Activated naive CD4-positive, alpha-beta T cell treated with anti-CD3 and anti-CD28 coated beads for 36 hours (primary cell): ENCODE measurements at regions not wholly inside any gene's neighbourhood (a gene's known extent, or its start where the extent isn't known, plus 50 kb on each side); places are given as distances from the start of the nearest gene placed in this dataset.
A peak's percentile ranks its signal among the peaks of the same experiment; 100 is the strongest.

Experiments
- CTCF ChIA-PET: fragments of 350-600 bp; sonication (Branson Sonifier 250); formaldehyde crosslinking; loops from one replicate; lab custom pipeline; 2021; ENCODE audit warnings: antibody characterized with exemption; lab: Charles Lee
- DNase-seq: peaks from one replicate; pipeline ENCODE4 v3.0.0-alpha.2; 2020
- H3K27ac Mint-ChIP-seq: one replicate; pipeline ENCODE4 v1.8.0; 2021; ENCODE audit warnings: mild to moderate bottlenecking, mixed read lengths
- H3K27me3 Mint-ChIP-seq: one replicate; pipeline ENCODE4 v1.8.0; 2021; ENCODE audit warnings: low read depth, mixed read lengths
- H3K36me3 Mint-ChIP-seq: one replicate; pipeline ENCODE4 v1.8.0; 2021; ENCODE audit warnings: low read depth, mixed read lengths
- H3K4me1 Mint-ChIP-seq: one replicate; pipeline ENCODE4 v1.8.0; 2021; ENCODE audit warnings: low read depth, mixed read lengths
- H3K4me3 Mint-ChIP-seq: one replicate; pipeline ENCODE4 v1.8.0; 2021; ENCODE audit warnings: mild to moderate bottlenecking, moderate library complexity, mixed read lengths
- H3K9me3 Mint-ChIP-seq: one replicate; pipeline ENCODE4 v1.8.0; 2021; ENCODE audit warnings: mixed read lengths
- intact Hi-C: fragments of 100-400 bp; cut with micrococcal nuclease; formaldehyde crosslinking; loops from one replicate; pipeline ENCODE4 v1.15.1; 2023

DNA sequence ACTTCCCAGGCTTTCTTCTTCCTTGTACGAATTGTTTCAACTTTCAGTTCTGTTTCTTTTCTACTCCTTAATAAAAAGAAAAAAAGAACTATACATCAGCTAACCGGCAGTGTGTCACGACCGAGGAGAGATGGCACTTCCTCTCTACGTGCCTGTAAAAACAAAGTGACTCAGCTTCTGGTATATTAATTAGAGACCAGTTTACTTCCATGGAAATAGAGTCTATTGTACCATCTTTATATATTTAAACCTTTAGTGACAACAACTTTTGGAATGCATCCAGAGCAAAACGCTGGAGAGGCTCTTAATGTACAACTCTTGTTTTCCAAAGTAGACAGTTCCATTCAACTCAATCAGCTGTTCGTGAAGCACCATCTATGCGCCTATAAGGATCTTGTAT is 94.5 kb upstream of the LIFR start:
- Mint-ChIP-seq H3K4me1 (peaks cover 10% of the 10 kb centered on the region), H3K27me3 (peaks cover 22% of the 10 kb centered on the region), H3K4me3 (peak overlapping the region; percentile 54), H3K9me3 (no peaks in the 10 kb centered on the region), H3K36me3 (no peaks in the 10 kb centered on the region), H3K27ac (no peak overlapping the region)
- intact Hi-C loops = no loop called here
- DNase-seq = peak; percentile 18
- CTCF ChIA-PET = no interaction called here

DNA sequence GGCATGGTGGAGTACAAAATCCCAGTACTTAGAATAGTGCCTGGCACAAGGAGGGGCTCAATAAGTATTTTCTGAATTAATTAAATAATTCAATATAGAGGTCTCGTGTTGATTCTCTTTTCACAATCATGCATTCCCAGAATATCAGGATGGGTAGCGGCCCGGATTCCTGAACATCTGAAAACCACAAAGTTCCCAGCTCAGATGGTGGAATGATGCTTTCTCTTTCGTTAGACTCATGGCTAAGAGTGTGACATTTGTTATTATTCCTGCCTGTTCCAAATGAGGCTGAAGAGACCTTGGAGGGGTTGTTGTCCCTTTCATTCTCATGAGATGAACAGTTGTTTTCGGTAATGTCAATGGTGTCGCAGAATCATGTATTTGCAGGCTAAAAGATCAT is 95.4 kb upstream of the LIFR start:
- Mint-ChIP-seq H3K4me1 (peaks cover 10% of the 10 kb centered on the region), H3K27me3 (peaks cover 23% of the 10 kb centered on the region), H3K27ac (no peak overlapping the region), H3K9me3 (no peaks in the 10 kb centered on the region), H3K4me3 (no peak overlapping the region), H3K36me3 (no peaks in the 10 kb centered on the region)
- no peak for DNase-seq
- CTCF ChIA-PET = interaction anchor here (0.6 to 1.2 kb wide), 2 partner anchors 156 to 167 kb away, joined by 3 to 4 read pairs; no protein-coding TSS in a partner anchor
- intact Hi-C loops = no loop called here

DNA sequence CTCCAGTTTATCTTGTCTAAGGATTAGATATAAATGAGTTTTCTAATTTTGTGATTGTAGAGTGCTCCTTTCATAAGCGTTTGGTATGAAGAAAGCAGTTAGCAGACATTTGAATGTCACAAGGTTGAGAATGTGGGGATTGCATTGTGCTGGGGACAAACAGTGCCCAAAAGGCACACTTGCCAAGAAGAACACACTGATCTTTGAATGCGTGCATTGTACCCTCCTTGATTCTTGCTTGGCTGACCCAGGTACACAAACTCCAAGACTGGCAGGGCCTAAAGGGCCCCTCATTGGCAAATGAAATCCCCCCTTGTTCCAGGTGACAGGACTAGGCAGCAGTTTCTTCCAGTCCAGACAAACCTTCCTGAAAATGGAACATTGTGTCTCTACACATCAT is 96.9 kb upstream of the LIFR start:
- Mint-ChIP-seq H3K27ac (no peak overlapping the region), H3K27me3 (peaks cover 28% of the 10 kb centered on the region), H3K9me3 (no peaks in the 10 kb centered on the region), H3K4me3 (no peak overlapping the region), H3K4me1 (peaks cover 10% of the 10 kb centered on the region), H3K36me3 (no peaks in the 10 kb centered on the region)
- DNase-seq = no peak
- CTCF ChIA-PET = no interaction called here
- intact Hi-C loops = no loop called here

DNA sequence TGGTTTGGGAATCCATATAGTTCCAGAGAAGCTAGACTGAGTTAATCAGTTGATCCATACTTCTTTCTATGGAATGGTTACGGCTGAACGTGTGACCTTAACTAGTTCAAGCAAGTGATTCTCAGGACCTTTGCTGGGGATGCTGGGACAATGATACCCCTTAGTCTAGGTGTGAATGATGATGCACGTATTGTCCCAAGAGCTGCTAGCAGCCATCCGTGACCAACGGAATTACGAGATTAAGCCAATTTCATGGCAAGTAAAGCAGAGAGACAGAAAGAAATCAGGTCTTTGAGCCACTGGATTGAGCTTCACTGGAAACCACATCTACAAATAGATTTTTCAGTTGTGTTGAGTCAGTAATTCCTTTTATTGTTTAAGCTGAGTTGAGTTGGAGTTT is 99.2 kb upstream of the LIFR start:
- Mint-ChIP-seq H3K9me3 (no peaks in the 10 kb centered on the region), H3K36me3 (no peaks in the 10 kb centered on the region), H3K4me1 (peaks cover 4% of the 10 kb centered on the region), H3K4me3 (no peak overlapping the region), H3K27ac (no peak overlapping the region), H3K27me3 (peaks cover 17% of the 10 kb centered on the region)
- CTCF ChIA-PET = interaction anchor here (0.6 to 1.3 kb wide), 3 partner anchors 9 to 214 kb away, joined by 3 to 4 read pairs (median 3); no protein-coding TSS in a partner anchor
- intact Hi-C loops = no loop called here
- no peak for DNase-seq

DNA sequence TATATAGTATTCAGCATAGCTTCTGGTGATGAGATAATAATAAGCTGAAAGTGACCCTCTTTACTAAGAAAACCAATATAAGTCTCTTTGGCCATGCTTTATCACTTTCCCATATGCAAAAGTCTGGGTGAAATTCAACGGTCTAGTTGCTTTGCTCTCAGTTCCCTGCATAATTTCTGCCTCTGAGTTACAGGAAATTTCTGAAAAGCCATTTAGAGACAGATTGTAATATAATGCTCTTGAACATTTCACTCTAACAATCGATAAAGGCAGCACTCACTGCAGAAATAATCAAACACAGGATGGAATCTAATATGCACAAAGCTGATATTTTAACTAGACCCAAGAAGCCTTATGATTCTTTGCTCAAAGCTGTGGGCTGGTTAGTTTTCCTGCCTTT is 100.1 kb upstream of the LIFR start:
- DNase-seq = no peak
- H3K27me3 Mint-ChIP-seq = peaks cover 16% of the 10 kb centered on the region
- no peak overlapping the region for H3K4me3 Mint-ChIP-seq
- CTCF ChIA-PET = interaction anchor here (0.6 kb wide), 1 partner anchor 10 kb away, joined by 3 read pairs; no protein-coding TSS in a partner anchor
- intact Hi-C loops = no loop called here
- H3K27ac Mint-ChIP-seq = no peak overlapping the region
- H3K4me1 Mint-ChIP-seq = no peaks in the 10 kb centered on the region
- H3K9me3 Mint-ChIP-seq = no peaks in the 10 kb centered on the region
- H3K36me3 Mint-ChIP-seq = no peaks in the 10 kb centered on the region

DNA sequence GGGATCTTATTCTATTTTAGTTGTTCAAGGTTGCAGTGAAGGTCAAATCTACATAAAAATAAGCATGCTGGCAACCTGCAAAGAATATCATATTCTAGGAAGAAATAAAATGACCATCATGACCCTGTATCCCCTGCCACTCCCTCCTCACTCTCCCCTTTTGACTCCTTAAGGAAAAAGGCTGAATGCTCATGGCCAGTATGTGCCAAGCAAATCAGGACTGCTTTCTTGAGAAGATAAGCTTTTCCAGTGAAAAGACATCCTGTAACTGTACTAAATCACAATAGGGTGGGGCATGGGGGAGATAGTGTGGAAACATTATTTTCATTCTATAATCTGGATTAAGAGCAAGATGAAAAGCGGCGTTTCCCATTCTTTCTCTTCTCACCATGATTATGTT is 100.6 kb upstream of the LIFR start:
- intact Hi-C loops = no loop called here
- CTCF ChIA-PET = interaction anchor here (1.0 kb wide), 1 partner anchor 216 kb away, joined by 3 read pairs; no protein-coding TSS in a partner anchor
- no peaks in the 10 kb centered on the region for H3K9me3 Mint-ChIP-seq
- H3K4me3 Mint-ChIP-seq = no peak overlapping the region
- peaks cover 16% of the 10 kb centered on the region for H3K27me3 Mint-ChIP-seq
- H3K27ac Mint-ChIP-seq = no peak overlapping the region
- no peak for DNase-seq
- no peaks in the 10 kb centered on the region for H3K4me1 Mint-ChIP-seq
- H3K36me3 Mint-ChIP-seq = no peaks in the 10 kb centered on the region

DNA sequence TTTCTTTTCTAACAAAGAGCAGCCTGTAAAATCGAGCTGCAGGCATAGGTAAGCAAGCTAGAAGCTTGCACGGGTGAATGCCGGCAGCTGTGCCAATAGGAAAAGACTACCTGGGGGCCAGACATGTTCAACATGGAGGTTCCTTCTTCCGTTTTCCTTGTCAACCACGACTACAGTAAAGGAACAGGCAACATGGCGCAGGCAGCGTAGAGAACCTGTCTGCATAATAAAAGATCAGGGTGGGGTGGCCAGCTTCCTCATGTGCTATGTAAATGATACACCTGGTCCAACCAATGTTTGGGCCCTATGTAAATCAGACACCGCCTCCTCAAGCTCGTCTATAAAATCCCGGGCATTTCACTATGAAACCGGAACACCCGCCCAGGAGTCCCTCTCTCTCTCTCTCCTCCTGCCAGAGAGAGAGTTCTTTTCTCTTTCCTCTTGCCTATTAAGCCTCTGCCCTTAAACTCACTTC is 103.8 kb upstream of the LIFR start:
- Mint-ChIP-seq H3K36me3 (no peaks in the 10 kb centered on the region), H3K4me3 (no peak overlapping the region), H3K4me1 (no peaks in the 10 kb centered on the region), H3K27me3 (peaks cover 15% of the 10 kb centered on the region), H3K27ac (no peak overlapping the region), H3K9me3 (no peaks in the 10 kb centered on the region)
- CTCF ChIA-PET = no interaction called here
- no peak for DNase-seq
- intact Hi-C loops = loop anchor here (10.0 kb wide), 1 partner anchor 105 kb away; the partner anchor contains the start of gene LIFR

DNA sequence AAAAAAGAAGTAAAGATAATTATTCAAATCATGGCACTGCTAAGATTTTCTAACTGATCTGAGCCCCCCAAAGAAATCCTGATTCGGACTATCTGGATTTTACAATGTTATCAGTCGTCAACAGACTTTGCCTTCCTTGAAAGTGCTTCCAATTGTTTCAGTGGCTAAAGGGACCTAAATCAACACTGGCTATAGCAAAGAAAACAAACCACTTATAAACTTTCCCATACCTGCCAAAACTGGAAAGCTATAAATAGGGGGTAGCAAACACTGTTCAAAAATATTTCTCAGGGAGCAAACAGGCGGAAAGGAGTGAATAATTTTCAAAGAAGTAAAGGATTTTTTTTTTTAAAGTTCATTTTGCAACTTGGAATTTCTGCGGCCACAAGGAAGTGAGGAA is 105.6 kb upstream of the LIFR start:
- no peaks in the 10 kb centered on the region for H3K4me1 Mint-ChIP-seq
- H3K27me3 Mint-ChIP-seq = peaks cover 8% of the 10 kb centered on the region
- intact Hi-C loops = loop anchor here (10.0 kb wide), 1 partner anchor 107 kb away; the partner anchor contains the start of gene LIFR
- H3K27ac Mint-ChIP-seq = no peak overlapping the region
- H3K36me3 Mint-ChIP-seq = no peaks in the 10 kb centered on the region
- no peak for DNase-seq
- CTCF ChIA-PET = interaction anchor here (1.0 kb wide), 1 partner anchor 220 kb away, joined by 5 read pairs; no protein-coding TSS in a partner anchor
- H3K4me3 Mint-ChIP-seq = no peak overlapping the region
- no peaks in the 10 kb centered on the region for H3K9me3 Mint-ChIP-seq

DNA sequence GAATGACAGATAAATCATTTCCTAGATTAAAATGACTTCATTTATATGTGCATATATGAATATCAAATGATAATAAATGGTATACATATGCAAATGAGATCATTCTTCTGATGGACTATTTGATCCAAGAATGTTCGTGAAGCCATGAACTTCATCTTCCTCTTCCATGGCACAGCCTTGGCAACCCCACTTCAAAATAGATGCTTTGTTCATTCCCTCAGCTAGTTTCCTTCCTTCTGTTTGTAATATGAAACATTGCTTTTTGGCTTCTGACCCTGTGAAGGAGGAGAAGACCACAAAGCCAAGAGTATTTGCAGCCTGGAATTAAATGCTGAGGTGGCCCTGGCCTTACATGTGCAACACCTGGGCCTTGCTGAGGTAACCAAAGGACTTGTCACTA is 106.8 kb upstream of the LIFR start:
- H3K4me1 Mint-ChIP-seq = no peaks in the 10 kb centered on the region
- no peaks in the 10 kb centered on the region for H3K9me3 Mint-ChIP-seq
- H3K27me3 Mint-ChIP-seq = peaks cover 6% of the 10 kb centered on the region
- no peak overlapping the region for H3K27ac Mint-ChIP-seq
- H3K4me3 Mint-ChIP-seq = no peak overlapping the region
- no peak for DNase-seq
- intact Hi-C loops = loop anchor here (10.0 kb wide), 1 partner anchor 108 kb away; the partner anchor contains the start of gene LIFR
- CTCF ChIA-PET = interaction anchor here (1.0 kb wide), 1 partner anchor 222 kb away, joined by 5 read pairs; no protein-coding TSS in a partner anchor
- H3K36me3 Mint-ChIP-seq = no peaks in the 10 kb centered on the region

DNA sequence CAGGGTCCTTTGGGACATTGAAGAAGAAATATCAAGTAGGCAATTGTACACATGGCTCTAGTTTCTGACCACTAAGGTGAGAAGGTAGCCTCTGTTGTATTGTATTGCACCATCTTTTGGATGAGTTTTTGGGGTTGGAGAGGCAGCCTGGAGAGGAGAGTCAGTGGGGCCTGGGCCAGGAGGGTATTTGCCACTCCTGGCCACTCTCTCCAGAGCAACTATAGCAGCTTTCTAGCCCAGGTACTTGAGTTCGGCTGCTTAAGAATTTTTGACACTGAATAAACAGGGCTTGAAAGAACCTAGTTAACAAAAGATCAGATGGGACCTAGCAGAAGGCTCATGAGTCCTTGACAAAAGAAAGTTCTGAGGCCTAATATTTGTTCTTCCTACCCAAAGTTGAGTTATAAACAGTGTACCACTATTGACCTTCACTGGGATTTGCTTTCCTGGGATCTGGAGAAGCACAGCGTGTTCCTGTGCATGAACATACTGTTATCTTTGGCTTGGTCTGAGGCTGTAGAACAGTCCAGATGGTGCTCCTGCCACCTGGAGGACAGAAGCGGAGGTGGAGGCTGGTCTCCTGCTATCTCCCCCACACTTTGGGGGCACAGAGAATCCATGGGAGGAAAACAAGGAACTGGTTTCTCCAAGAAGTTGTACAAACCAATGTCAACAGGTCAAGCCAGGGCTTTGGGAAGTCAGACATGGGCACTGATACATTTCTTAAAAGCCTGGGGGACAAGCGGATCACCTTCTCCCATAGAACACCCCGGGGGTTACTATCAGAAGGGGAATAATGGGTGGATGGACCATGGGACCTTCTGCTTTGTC is 110.4 kb upstream of the LIFR start:
- Mint-ChIP-seq H3K27ac (no peak overlapping the region), H3K27me3 (peaks cover 4% of the 10 kb centered on the region), H3K4me1 (no peaks in the 10 kb centered on the region), H3K36me3 (no peaks in the 10 kb centered on the region), H3K9me3 (no peaks in the 10 kb centered on the region), H3K4me3 (no peak overlapping the region)
- intact Hi-C loops = loop anchor here (1.0 to 10.0 kb wide), 2 partner anchors 112 to 226 kb away; partner anchors contain the start of gene LIFR
- peak; percentile 10 for DNase-seq
- CTCF ChIA-PET = interaction anchor here (3.4 kb wide), 1 partner anchor 225 kb away, joined by 13 read pairs; no protein-coding TSS in a partner anchor

DNA sequence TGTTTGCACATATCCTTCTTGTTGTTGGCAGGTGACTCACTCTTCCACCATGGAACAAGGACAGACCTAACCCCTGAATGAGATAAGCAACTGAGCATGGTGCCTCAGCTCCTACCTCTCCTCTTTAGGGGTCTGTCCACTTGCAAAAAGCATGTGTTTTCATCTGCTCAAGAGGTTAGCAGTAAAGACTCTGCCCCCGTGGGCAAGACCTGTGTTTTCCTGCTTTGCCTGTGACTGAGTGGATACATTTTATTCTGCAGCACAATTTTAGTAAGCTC is 111.0 kb upstream of the LIFR start:
- no peak overlapping the region for H3K4me3 Mint-ChIP-seq
- no peaks in the 10 kb centered on the region for H3K36me3 Mint-ChIP-seq
- H3K9me3 Mint-ChIP-seq = no peaks in the 10 kb centered on the region
- intact Hi-C loops = loop anchor here (1.0 to 10.0 kb wide), 2 partner anchors 113 to 226 kb away; partner anchors contain the start of gene LIFR
- CTCF ChIA-PET = interaction anchor here (3.4 kb wide), 1 partner anchor 226 kb away, joined by 13 read pairs; no protein-coding TSS in a partner anchor
- no peak overlapping the region for H3K27ac Mint-ChIP-seq
- DNase-seq = no peak
- H3K4me1 Mint-ChIP-seq = no peaks in the 10 kb centered on the region
- no peaks in the 10 kb centered on the region for H3K27me3 Mint-ChIP-seq

DNA sequence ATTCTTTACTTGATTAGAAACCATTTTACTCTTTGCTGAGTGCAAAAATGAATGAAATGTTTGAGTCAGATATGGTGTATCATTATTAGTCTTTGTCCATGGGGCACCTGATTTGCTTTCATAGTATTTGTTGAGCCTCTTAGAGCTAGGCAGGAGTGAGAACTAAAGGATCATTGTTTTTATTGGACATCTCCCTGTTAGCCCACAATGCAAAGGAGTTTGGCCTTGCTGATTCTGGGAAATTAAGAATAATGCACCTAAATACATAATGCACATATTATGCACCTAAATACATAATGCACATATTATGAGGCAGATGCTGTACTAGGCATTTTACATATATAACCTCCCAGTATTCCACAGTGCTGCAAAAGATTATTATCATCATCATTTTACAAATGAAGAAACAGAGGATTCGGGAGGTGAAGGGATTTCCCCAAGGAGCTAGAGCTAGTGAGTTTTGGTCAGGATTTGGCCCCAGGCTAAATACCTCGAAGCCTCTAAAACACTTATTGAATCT is 113.0 kb upstream of the LIFR start:
- Mint-ChIP-seq H3K27me3 (peaks cover 4% of the 10 kb centered on the region), H3K9me3 (no peaks in the 10 kb centered on the region)
- CTCF ChIA-PET = interaction anchor here (1.6 kb wide), 1 partner anchor 249 kb away, joined by 4 read pairs; no protein-coding TSS in a partner anchor

More for the DNA sequence above, 113.0 kb upstream of the LIFR start:
- intact Hi-C loops = loop anchor here (10.0 kb wide), 1 partner anchor 115 kb away; the partner anchor contains the start of gene LIFR
- no peak for DNase-seq
- no peak overlapping the region for H3K4me3 Mint-ChIP-seq
- no peaks in the 10 kb centered on the region for H3K4me1 Mint-ChIP-seq
- no peak overlapping the region for H3K27ac Mint-ChIP-seq
- no peaks in the 10 kb centered on the region for H3K36me3 Mint-ChIP-seq
